IMR-90 (cell line): ENCODE measurements at regions not wholly inside any gene's neighbourhood (a gene's known extent, or its start where the extent isn't known, plus 50 kb on each side); places are given as distances from the start of the nearest gene placed in this dataset.

Source experiments
- ATAC-seq: fragments of 200-7000 bp; cut with Tn5 transposase; 2 replicates; pipeline ENCODE4 v1.9.1; 2020; ENCODE audit warnings: low read depth, mild to moderate bottlenecking, moderate library complexity
- BruUV-seq: library from RNA; stranded (reverse); fragments of 400-500 nt; replicated peaks from 2 replicates; lab custom pipeline; 2021; lab: Mats Ljungman, UMichigan
- CTCF ChIA-PET: fragments of 300-600 bp; formaldehyde crosslinking; extraction: SDS; loops from one replicate; lab custom pipeline; 2021; ENCODE audit warnings: antibody characterized with exemption; lab: Yijun Ruan, JAX
- POLR2A ChIA-PET: fragments of 300-600 bp; sonication (Branson Sonifier 250); formaldehyde crosslinking; loops from one replicate; lab custom pipeline; 2022; ENCODE audit warnings: antibody characterized with exemption; ENCODE audit not compliant: unreplicated experiment; lab: Charles Lee
- DNase-seq: peaks from one replicate; pipeline ENCODE4 v3.0.0; 2013
- H2AFZ ChIP-seq: replicated peaks from 2 replicates; pipeline ENCODE3; 2013; ENCODE audit warnings: low read length, mild to moderate bottlenecking; ENCODE audit not compliant: poor library complexity
- H2AK5ac ChIP-seq: 2 replicates; pipeline ENCODE4 v1.6.1; 2013; ENCODE audit warnings: low read depth, low read length, inconsistent platforms
- H2AK9ac ChIP-seq: replicated peaks from 2 replicates; pipeline ENCODE3; 2013; ENCODE audit warnings: mild to moderate bottlenecking, low read depth, low read length, moderate library complexity; ENCODE audit not compliant: poor library complexity
- H2BK120ac ChIP-seq: 2 replicates; pipeline ENCODE4 v1.6.1; 2013; ENCODE audit warnings: low read depth, low read length, inconsistent platforms
- H2BK15ac ChIP-seq: 3 replicates; pipeline ENCODE4 v1.6.1; 2013; ENCODE audit warnings: low read depth, low read length, inconsistent platforms
- H2BK20ac ChIP-seq: 2 replicates; pipeline ENCODE4 v1.6.1; 2013; ENCODE audit warnings: low read depth, mild to moderate bottlenecking, inconsistent platforms, low read length, moderate library complexity
- H2BK5ac ChIP-seq: 2 replicates; pipeline ENCODE4 v1.6.1; 2013; ENCODE audit warnings: mild to moderate bottlenecking, low read depth, low read length, inconsistent platforms; ENCODE audit not compliant: poor library complexity, severe bottlenecking
- H3K14ac ChIP-seq: replicated peaks from 2 replicates; pipeline ENCODE4 v1.6.1; 2013; ENCODE audit warnings: low read depth, low read length, inconsistent platforms
- H3K18ac ChIP-seq: 2 replicates; pipeline ENCODE4 v1.6.1; 2013; ENCODE audit warnings: low read depth, low read length, control low read depth
- H3K23ac ChIP-seq: 2 replicates; pipeline ENCODE4 v1.6.1; 2013; ENCODE audit warnings: low read depth, low read length, inconsistent platforms
- H3K27ac ChIP-seq: 2 replicates; pipeline ENCODE4 v1.5.1; 2013; ENCODE audit warnings: mild to moderate bottlenecking, control low read depth, low read length; ENCODE audit not compliant: insufficient read depth
- H3K27me3 ChIP-seq: 2 replicates; pipeline ENCODE4 v1.6.1; 2013; ENCODE audit warnings: low read length; ENCODE audit not compliant: control insufficient read depth, insufficient read depth
- H3K36me3 ChIP-seq: 2 replicates; pipeline ENCODE4 v1.6.1; 2013; ENCODE audit warnings: low read length, mixed read lengths; ENCODE audit not compliant: control insufficient read depth, insufficient read depth
- H3K4ac ChIP-seq: 2 replicates; pipeline ENCODE4 v1.6.1; 2013; ENCODE audit warnings: low read depth, low read length, inconsistent platforms
- H3K4me1 ChIP-seq: 2 replicates; pipeline ENCODE4 v1.6.1; 2013; ENCODE audit warnings: low read length, mixed read lengths; ENCODE audit not compliant: control insufficient read depth, insufficient read depth
- H3K4me2 ChIP-seq: 2 replicates; pipeline ENCODE4 v1.6.1; 2013; ENCODE audit warnings: low read depth, mild to moderate bottlenecking, control low read depth, low read length, moderate library complexity
- H3K4me3 ChIP-seq: 2 replicates; pipeline ENCODE4 v1.5.1; 2013; ENCODE audit warnings: low read depth, mild to moderate bottlenecking, control low read depth, low read length, moderate library complexity; ENCODE audit not compliant: insufficient read depth
- H3K56ac ChIP-seq: 2 replicates; pipeline ENCODE4 v1.6.1; 2013; ENCODE audit warnings: low read length, inconsistent platforms; ENCODE audit not compliant: insufficient read depth; ENCODE audit errors: extremely low read depth
- H3K79me1 ChIP-seq, 2 experiments: 2 replicates each; pipeline ENCODE4 v1.6.1; 2013; ENCODE audit warnings: low read length in 2 of 2, inconsistent platforms in 1 of 2, low read depth in 1 of 2
- H3K9ac ChIP-seq: 2 replicates; pipeline ENCODE4 v1.6.1; 2013; ENCODE audit warnings: low read depth, low read length, control low read depth
- H3K9me1 ChIP-seq: 2 replicates; pipeline ENCODE4 v1.6.1; 2013; ENCODE audit warnings: low read length, inconsistent platforms; ENCODE audit not compliant: insufficient read depth
- H3K9me3 ChIP-seq: 2 replicates; pipeline ENCODE4 v1.6.1; 2013; ENCODE audit warnings: low read length; ENCODE audit not compliant: control insufficient read depth, insufficient read depth
- H4K20me1 ChIP-seq: 2 replicates; pipeline ENCODE4 v1.6.1; 2013; ENCODE audit warnings: low read length, inconsistent platforms; ENCODE audit not compliant: insufficient read depth
- H4K5ac ChIP-seq: 2 replicates; pipeline ENCODE4 v1.6.1; 2013; ENCODE audit warnings: mild to moderate bottlenecking, low read depth, low read length, control low read depth
- H4K8ac ChIP-seq, 2 experiments: 2 replicates each; pipeline ENCODE4 v1.6.1; 2013; ENCODE audit warnings: low read depth in 2 of 2, low read length in 2 of 2, control low read depth in 1 of 2, inconsistent platforms in 1 of 2
- H4K91ac ChIP-seq: 2 replicates; pipeline ENCODE4 v1.6.1; 2013; ENCODE audit warnings: low read depth, low read length, inconsistent platforms; ENCODE audit not compliant: insufficient read depth
- BHLHE40 ChIP-seq: fragments of 150-350 bp; IDR thresholded peaks from 2 replicates; pipeline ENCODE4 v1.6.1; 2016; ENCODE audit warnings: mild to moderate bottlenecking, low read depth, low read length
- CHD1 ChIP-seq: IDR thresholded peaks from 2 replicates; pipeline ENCODE4 v1.6.1; 2012; ENCODE audit warnings: low read depth, low read length, improper control_type of control experiment
- NFE2L2 ChIP-seq: fragments of 150-350 bp; IDR thresholded peaks from 2 replicates; pipeline ENCODE4 v1.6.1; 2016; ENCODE audit warnings: low read depth, mild to moderate bottlenecking, low read length
- POLR2A ChIP-seq: IDR thresholded peaks from 2 replicates; pipeline ENCODE4 v1.6.1; 2012; ENCODE audit warnings: mild to moderate bottlenecking, low read depth, low read length
- RAD21 ChIP-seq: IDR thresholded peaks from 2 replicates; pipeline ENCODE4 v1.6.1; 2012; ENCODE audit warnings: low read length, improper control_type of control experiment
- RCOR1 ChIP-seq: IDR thresholded peaks from 2 replicates; pipeline ENCODE4 v1.6.1; 2012; ENCODE audit warnings: mild to moderate bottlenecking, low read length, improper control_type of control experiment; ENCODE audit not compliant: insufficient replicate concordance
- RFX5 ChIP-seq: IDR thresholded peaks from 2 replicates; pipeline ENCODE4 v1.8.0; 2012; ENCODE audit warnings: low read depth, mild to moderate bottlenecking, low read length, moderate library complexity
- WGBS, 2 experiments: methylation state at CpG; one replicate each; pipeline versions ENCODE4 v1.1.5 to v1.1.7; 2013; ENCODE audit warnings: missing lambda C conversion rate in 2 of 2; ENCODE audit not compliant: insufficient read length in 1 of 2; ENCODE audit errors: extremely low coverage in 2 of 2; 5-methylcytosine and 5-hydroxymethylcytosine counted together
- dilution Hi-C: fragments of 300-500 bp; cut with HindIII; formaldehyde crosslinking; loops from one replicate; pipeline ENCODE4 v1.14.3; 2018; ENCODE audit warnings: low sequenced_read_pairs; ENCODE audit not compliant: unreplicated experiment
- in situ Hi-C: fragments of 300-500 bp; cut with MboI; formaldehyde crosslinking; loops from 3 replicates; pipeline ENCODE4 v1.14.3; 2019; ENCODE audit warnings: low sequenced_read_pairs, inconsistent platforms, mixed read lengths
- intact Hi-C: fragments of 100-400 bp; cut with micrococcal nuclease; formaldehyde crosslinking; loops from 2 replicates; pipeline ENCODE4 v1.10.0; 2022

- POLR2A ChIA-PET, result no interaction called here
- Histone ChIP-seq H3K4me1 (no peaks in the 10 kb centered on the region), H3K18ac (no peak overlapping the region), H2AK9ac (no peak overlapping the region), H3K4me2 (no peak overlapping the region), H4K20me1 (no peaks in the 10 kb centered on the region), H3K9me3 (no peaks in the 10 kb centered on the region), H3K27ac (no peak overlapping the region), H4K5ac (no peak overlapping the region), H2AFZ (no peak overlapping the region), H2BK120ac (no peak overlapping the region), H3K36me3 (no peaks in the 10 kb centered on the region), H3K14ac (no peak overlapping the region), H2BK20ac (no peak overlapping the region), H2AK5ac (no peak overlapping the region), H2BK5ac (no peak overlapping the region), H4K8ac (no peak overlapping the region), H3K4me3 (no peak overlapping the region), H3K23ac (no peak overlapping the region), H3K4ac (no peak overlapping the region), H3K27me3 (no peaks in the 10 kb centered on the region; the same call in 1 of the 2 replicates), H3K9me1 (no peaks in the 10 kb centered on the region), H3K56ac (no peak overlapping the region), H3K79me1 (no peaks in the 10 kb centered on the region), H4K91ac (no peak overlapping the region), H3K9ac (no peak overlapping the region), H2BK15ac (no peak overlapping the region)
- BruUV-seq, result no TSS peak
- in situ Hi-C loops (no loop called here), intact Hi-C loops (no loop called here), dilution Hi-C loops (no loop called here)
- no peak for TF ChIP-seq RCOR1
- no peak for TF ChIP-seq RAD21
- TF ChIP-seq RFX5, result no peak
- TF ChIP-seq BHLHE40, result no peak
- TF ChIP-seq NFE2L2, result no peak
- no peak for TF ChIP-seq POLR2A
- no peak for TF ChIP-seq CHD1
- no peak for ATAC-seq
- no CpG with 5 or more reads among the region's 5 CpGs for WGBS, 2 experiments
- CTCF ChIA-PET, result no interaction called here
- no peak for DNase-seq
These were observed 226.3 kb downstream of the CBLN1 start for GRCh38 chr16:49055291-49055690.
